GM19372 (cell line): ENCODE measurements at regions not wholly inside any gene's neighbourhood (a gene's known extent, or its start where the extent isn't known, plus 50 kb on each side); places are given as distances from the start of the nearest gene placed in this dataset.
"Not testable (repeated sequence)": the region's sequence is repeated elsewhere in the genome, so short reads cannot be mapped to it uniquely, and the experiment has no call there.

Experiments used
- ATAC-seq: cut with Tn5 transposase; IDR thresholded peaks from one replicate; pipeline ENCODE4 v1.9.1; 2021; ENCODE audit warnings: mild to moderate bottlenecking, low read depth, moderate library complexity; ENCODE audit not compliant: unreplicated experiment

GRCh38 chr10:123309731-123310130, 155.5 kb downstream of the BUB3 start:
- ATAC-seq = no peak

DNA sequence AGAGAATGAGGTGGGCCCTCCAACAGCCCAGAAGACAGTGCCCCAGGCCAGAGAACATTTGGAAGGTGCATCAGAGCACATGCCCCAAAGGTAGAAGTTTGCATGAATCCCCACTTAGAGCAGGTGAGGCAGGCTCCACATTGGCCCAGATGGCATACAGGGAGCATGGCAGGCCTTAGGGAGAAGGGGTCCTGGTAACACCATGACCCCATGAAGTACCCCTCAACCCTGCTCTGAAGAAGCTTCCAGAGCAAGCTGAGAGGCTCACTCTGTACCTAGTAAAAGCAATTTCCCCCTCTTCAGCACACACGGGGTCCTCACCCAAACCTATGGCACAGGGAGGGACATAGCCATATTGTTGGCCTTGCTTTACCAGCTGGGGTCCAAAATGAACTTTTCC, 162.6 kb downstream of the BUB3 start:
- no peak for ATAC-seq

GRCh38 chr10:123318516-123318915, 164.3 kb downstream of the BUB3 start:
- ATAC-seq = no peak

DNA sequence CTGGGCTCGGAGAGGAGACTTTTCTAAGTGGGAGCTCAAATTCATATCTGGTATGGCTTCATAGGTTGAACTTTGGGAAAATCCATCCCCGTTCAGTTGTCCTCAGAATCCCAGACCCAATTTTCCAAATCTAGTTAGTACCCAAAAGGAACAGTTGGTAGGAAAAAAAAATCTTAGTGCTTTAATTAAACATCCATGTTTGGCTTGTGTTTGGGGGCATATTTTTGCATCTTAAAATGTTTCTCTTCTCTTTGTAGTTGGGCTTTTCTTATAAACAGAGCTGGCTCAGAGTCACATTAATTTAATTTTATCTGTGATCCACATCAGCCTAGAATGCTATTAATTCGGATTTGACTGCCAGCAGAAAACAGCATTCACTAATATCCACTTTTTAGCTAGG, 165.9 kb downstream of the BUB3 start:
- no peak for ATAC-seq

- ATAC-seq = no peak
Observed at GRCh38 chr10:123323884-123324283, 169.7 kb downstream of the BUB3 start.

DNA sequence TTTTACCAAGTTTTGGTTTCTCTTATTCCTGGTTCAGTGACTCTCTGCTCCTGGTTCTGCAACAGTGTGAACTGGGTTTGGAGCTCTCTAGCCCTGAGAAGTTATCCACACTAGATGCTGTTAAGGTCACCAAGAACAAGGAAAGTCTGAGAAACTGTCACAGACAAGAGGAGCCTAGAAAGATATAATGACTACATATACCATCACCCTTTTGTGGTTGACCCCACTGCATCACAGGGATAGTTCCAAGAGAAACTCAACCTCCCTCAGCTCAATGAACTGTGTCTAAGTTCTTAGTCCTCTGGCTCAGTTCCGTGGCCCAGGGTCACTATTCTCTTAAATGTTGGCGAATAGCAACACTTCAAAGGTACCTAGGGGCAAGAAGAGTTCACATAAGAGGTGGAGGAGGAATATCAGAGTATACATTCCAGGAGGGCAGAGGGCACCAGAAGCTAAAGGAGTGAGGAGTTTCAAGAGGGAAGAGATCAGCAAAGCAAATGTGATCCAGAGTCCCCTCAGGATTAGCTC, 171.5 kb downstream of the BUB3 start:
- no peak for ATAC-seq

DNA sequence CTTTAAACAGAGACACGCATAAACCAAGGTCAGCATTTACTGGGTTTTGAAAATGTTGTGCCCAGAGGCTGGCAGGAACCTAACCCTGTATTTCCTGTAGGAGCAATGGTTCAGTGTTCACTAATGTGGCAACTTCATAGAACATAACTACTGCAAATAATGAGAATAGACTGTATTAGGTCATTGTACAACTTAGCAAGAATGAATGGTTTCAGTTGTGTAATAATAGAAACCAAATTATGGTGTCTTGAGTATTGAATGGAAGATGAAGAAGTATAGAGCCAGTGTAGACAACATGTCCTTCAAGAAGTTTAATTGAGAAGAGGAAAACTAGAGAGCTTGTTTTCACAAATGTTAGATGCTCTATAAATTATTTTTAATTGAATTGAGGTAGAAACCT, 172.5 kb downstream of the BUB3 start:
- ATAC-seq = no peak

DNA sequence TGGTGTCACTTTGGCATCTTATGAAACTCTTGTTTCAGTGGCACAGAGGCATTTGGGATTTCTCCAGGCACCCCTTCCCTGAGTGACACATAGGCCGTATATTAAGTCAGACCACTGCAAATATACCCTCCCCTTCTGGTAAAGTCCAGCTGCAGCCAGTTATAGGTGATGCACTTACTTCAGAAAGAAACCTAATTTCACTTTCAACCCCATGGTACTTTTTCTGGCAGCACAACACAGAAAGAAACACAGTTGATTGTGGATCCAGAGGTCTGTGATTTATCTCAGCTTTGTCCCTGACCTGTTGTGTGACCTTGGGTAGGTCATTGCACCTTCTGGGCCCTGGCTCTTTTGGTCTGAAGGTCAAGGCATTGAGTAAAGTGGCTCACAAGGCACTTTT, 173.2 kb downstream of the BUB3 start:
- no peak for ATAC-seq

GRCh38 chr10:123327896-123328295, 173.7 kb downstream of the BUB3 start:
- ATAC-seq = no peak

GRCh38 chr10:123331438-123331837, 177.2 kb downstream of the BUB3 start:
- ATAC-seq = no peak

DNA sequence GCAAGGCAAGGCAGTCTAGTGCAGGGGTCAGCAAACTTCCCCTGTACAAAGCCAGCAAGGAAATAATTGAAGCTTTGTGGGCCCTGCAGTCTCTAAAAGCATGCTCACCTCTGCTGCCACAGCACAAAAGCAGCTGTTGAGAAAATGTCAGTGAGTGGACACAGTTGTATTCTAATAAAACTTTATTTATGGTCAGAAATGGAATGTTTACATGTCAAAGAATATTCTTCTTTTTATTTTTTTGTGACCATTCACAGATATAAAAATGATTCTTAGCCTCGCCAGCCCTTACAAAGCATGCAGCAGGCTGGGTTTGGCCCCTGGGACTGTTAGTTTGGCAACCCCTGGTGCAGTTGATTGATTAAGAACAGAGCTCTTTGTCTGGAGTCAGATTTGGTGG, 192.4 kb downstream of the BUB3 start:
- no peak for ATAC-seq

- ATAC-seq = no peak
Observed at GRCh38 chr10:123348691-123349572, 194.7 kb downstream of the BUB3 start.

- no peak for ATAC-seq
Observed at GRCh38 chr10:123351715-123352114, 197.5 kb downstream of the BUB3 start.

- ATAC-seq = no peak
Observed at GRCh38 chr10:123354521-123354920, 200.3 kb downstream of the BUB3 start.

- no peak for ATAC-seq
Observed at GRCh38 chr10:123355748-123356481, 201.7 kb downstream of the BUB3 start.

DNA sequence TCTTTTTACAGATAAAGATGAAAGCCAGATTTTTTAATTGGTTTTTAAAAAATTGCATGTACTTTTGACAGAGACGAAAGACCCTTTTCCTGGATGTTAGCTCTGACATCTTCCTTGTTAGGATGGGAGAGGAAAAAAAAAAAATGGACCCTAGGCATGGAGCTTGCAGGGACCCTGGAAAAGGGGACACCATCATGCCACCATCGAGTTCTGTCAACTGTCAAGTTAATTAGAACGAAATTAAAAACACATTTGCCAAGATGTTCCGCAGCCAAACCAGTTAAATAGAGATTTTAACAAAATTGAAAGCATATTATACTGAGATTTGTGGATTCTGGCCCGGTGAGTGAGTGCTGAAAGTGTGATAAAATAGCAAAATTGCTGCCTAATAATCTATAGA, 202.6 kb downstream of the BUB3 start:
- ATAC-seq = no peak

DNA sequence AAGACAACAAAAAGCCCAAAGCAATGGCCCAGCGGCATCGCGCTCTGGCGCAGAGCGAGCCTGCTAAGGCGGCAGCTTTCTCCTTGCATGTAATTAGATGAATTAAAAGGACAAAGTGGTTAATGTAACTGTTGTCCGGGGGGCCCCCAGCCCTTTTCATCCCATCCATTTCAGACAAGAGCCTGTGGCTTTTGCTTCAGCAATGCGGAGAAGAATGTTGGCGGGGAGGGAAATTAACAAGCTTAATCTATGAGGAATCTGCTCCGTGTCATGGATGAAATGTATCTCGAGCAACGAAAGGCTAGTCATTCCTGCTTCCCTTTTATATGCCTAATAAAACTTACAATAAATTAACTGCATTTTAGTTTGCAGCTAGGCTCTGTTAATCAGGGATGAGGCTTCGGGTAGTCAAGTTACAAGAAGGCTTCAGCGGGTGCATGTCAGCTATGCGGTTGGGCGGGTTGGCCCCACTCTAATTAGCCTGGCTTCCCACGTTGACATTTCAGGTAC, 203.3 kb downstream of the BUB3 start:
- ATAC-seq = no peak

- ATAC-seq = no peak
Observed at GRCh38 chr10:123359539-123359938, 205.3 kb downstream of the BUB3 start.

DNA sequence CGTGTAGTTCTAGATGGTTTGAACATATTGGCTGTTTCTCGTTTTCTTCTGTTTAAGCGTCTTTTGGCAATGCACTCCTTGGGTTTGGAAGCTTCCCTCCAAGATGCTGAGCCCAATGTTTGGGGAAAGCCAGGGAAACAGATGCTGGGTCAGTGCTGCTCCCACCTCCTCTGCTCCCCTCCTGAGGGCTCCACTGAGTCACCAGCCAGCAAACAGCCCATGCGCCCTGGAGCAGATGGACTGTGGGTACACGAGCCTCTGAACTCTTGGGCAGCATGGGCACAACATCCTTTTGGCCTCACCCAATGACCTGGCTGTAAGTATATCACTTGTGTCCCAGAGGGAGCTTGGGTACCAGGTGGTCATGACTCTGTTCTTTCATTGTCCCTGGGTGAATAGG, 207.6 kb downstream of the BUB3 start:
- ATAC-seq = no peak

DNA sequence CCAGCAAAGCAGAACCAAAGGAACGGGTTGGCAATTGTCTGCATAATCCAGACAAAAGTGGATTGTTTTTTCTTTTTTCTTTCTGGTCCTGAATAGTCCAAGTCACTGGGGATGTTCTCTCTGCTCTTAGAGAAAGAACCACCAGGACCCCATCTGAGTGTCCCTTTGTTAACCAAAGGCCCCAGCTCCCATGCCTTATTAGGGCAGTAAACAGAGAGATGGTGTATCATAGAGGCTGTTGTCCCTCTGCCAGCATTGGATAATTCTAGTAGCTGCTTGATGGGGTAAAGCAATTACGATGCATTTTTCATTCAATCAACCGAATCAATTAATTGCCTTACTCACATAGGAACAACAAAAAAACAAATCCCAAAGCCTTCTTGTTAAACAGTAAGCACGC, 213.0 kb downstream of the BUB3 start:
- no peak for ATAC-seq

DNA sequence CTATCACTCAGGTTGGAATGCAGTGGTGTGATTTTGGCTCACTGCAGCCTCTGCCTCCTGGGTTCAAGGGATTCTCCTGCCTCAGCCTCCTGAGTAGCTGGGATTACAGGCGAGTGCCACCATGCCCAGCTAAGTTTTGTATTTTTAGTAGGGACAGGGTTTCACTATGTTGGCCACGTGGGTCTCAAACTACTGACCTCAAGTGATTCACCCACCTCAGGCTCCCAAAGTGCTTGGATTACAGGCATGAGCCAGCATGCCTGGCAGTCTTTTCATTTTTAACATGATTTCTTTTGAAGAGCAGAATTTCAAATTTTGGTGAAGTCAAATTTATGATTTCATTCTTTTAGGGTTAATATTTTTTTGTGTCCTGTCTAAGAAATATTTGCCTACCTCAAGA, 217.4 kb downstream of the BUB3 start:
- ATAC-seq = not testable (repeated sequence)
